ENCODE measurements at regions not wholly inside any gene's neighbourhood (a gene's known extent, or its start where the extent isn't known, plus 50 kb on each side); places are given as distances from the start of the nearest gene placed in this dataset.

GRCh38 chr12:128191380-128191779 is 75.6 kb upstream of the TMEM132C start:
- no peak for DNase-seq

GRCh38 chr12:128204711-128205110 is 62.3 kb upstream of the TMEM132C start:
- DNase-seq = no peak

- DNase-seq = no peak
Measured at GRCh38 chr12:128205145-128205544, 61.8 kb upstream of the TMEM132C start.

GRCh38 chr12:128205758-128206157 is 61.2 kb upstream of the TMEM132C start:
- DNase-seq = no peak

Measured in NCI-H1417 treated with DMSO at 0.1 percent for 48 hours (cell line).